ENCODE measurements at regions not wholly inside any gene's neighbourhood (a gene's known extent, or its start where the extent isn't known, plus 50 kb on each side); places are given as distances from the start of the nearest gene placed in this dataset.
"Not testable (repeated sequence)": the region's sequence is repeated elsewhere in the genome, so short reads cannot be mapped to it uniquely, and the experiment has no call there.

GRCh38 chr14:83053022-83053710 lies 1519.5 kb upstream of the SEL1L start:
- DNase-seq (ENCODE audit: extremely low spot score) = no peak
- CTCF ChIA-PET = no interaction called here
- TF ChIP-seq ARNT (IDR thresholded peaks at IDR 0.05) = no peak
- TF ChIP-seq SP1 (IDR thresholded peaks at IDR 0.05) = no peak
- POLR2A ChIA-PET = no interaction called here

- DNase-seq (ENCODE audit: extremely low spot score) = no peak
- TF ChIP-seq SUZ12 (IDR thresholded peaks at IDR 0.05) = no peak
- TF ChIP-seq SP1 (IDR thresholded peaks at IDR 0.05) = no peak
- no peak for TF ChIP-seq NFRKB (IDR thresholded peaks at IDR 0.05)
- no peak for TF ChIP-seq FOXA1 (IDR thresholded peaks at IDR 0.05)
- no peak for TF ChIP-seq FOXM1 (IDR thresholded peaks at IDR 0.05; ENCODE audit: borderline replicate concordance)
- TF ChIP-seq PKNOX1 (IDR thresholded peaks at IDR 0.05) = no peak
- no peak for TF ChIP-seq FOXK2 (IDR thresholded peaks at IDR 0.05)
- TF ChIP-seq LEF1 (IDR thresholded peaks at IDR 0.05; ENCODE audit: borderline replicate concordance) = no peak
- no peak for TF ChIP-seq HDGF (IDR thresholded peaks at IDR 0.05; ENCODE audit: borderline replicate concordance)
- TF ChIP-seq ZNF384 (IDR thresholded peaks at IDR 0.05) = no peak
- no peak for TF ChIP-seq CTBP1 (IDR thresholded peaks at IDR 0.05; ENCODE audit: borderline replicate concordance)
- no peak for TF ChIP-seq TARDBP (IDR thresholded peaks at IDR 0.05)
- TF ChIP-seq L3MBTL2 (conservative IDR thresholded peaks at IDR 0.05) = no peak
- no peak for TF ChIP-seq ELF4 (IDR thresholded peaks at IDR 0.05)
- no peak for TF ChIP-seq ARNT (IDR thresholded peaks at IDR 0.05)
- no peak for TF ChIP-seq BHLHE40 (IDR thresholded peaks at IDR 0.05; ENCODE audit: borderline replicate concordance)
- ChIA-PET POLR2A (no interaction called here), CTCF (no interaction called here)
These were observed 1524.4 kb upstream of the SEL1L start for GRCh38 chr14:83058068-83058467.

- TF ChIP-seq SUZ12 (IDR thresholded peaks at IDR 0.05) (no peak), CTBP1 (IDR thresholded peaks at IDR 0.05; ENCODE audit: borderline replicate concordance) (no peak), LEF1 (IDR thresholded peaks at IDR 0.05; ENCODE audit: borderline replicate concordance) (no peak), NFRKB (IDR thresholded peaks at IDR 0.05) (no peak)
- DNase-seq (ENCODE audit: extremely low spot score) = no peak
These were observed 1538.3 kb upstream of the SEL1L start for GRCh38 chr14:83071888-83072501.

GRCh38 chr14:83085136-83085535 lies 1551.5 kb upstream of the SEL1L start:
- DNase-seq (ENCODE audit: extremely low spot score) = no peak
- ChIA-PET CTCF (no interaction called here), POLR2A (no interaction called here)
- TF ChIP-seq ARNT (IDR thresholded peaks at IDR 0.05) = no peak
- TF ChIP-seq ZNF384 (IDR thresholded peaks at IDR 0.05) = no peak
- TF ChIP-seq CTBP1 (IDR thresholded peaks at IDR 0.05; ENCODE audit: borderline replicate concordance) = no peak
- no peak for TF ChIP-seq LEF1 (IDR thresholded peaks at IDR 0.05; ENCODE audit: borderline replicate concordance)
- no peak for TF ChIP-seq SUZ12 (IDR thresholded peaks at IDR 0.05)

More at GRCh38 chr14:83071888-83072501, 1538.3 kb upstream of the SEL1L start:
- ChIA-PET CTCF (interaction anchor here (0.6 kb wide), 1 partner anchor 362 kb away, joined by 3 read pairs; no protein-coding TSS in a partner anchor), POLR2A (no interaction called here)

GRCh38 chr14:83085725-83086124 lies 1552.1 kb upstream of the SEL1L start:
- ChIA-PET CTCF (no interaction called here), POLR2A (no interaction called here)
- TF ChIP-seq ELF4 (IDR thresholded peaks at IDR 0.05) = no peak
- no peak for TF ChIP-seq ARNT (IDR thresholded peaks at IDR 0.05)
- TF ChIP-seq FOXM1 (IDR thresholded peaks at IDR 0.05; ENCODE audit: borderline replicate concordance) = no peak
- TF ChIP-seq PKNOX1 (IDR thresholded peaks at IDR 0.05) = no peak
- no peak for TF ChIP-seq TARDBP (IDR thresholded peaks at IDR 0.05)
- no peak for TF ChIP-seq NFRKB (IDR thresholded peaks at IDR 0.05)
- no peak for TF ChIP-seq BHLHE40 (IDR thresholded peaks at IDR 0.05; ENCODE audit: borderline replicate concordance)
- TF ChIP-seq CTBP1 (IDR thresholded peaks at IDR 0.05; ENCODE audit: borderline replicate concordance) = no peak
- no peak for TF ChIP-seq LEF1 (IDR thresholded peaks at IDR 0.05; ENCODE audit: borderline replicate concordance)
- no peak for TF ChIP-seq SP1 (IDR thresholded peaks at IDR 0.05)
- TF ChIP-seq ZNF384 (IDR thresholded peaks at IDR 0.05) = no peak
- TF ChIP-seq FOXK2 (IDR thresholded peaks at IDR 0.05) = no peak
- no peak for TF ChIP-seq FOXA1 (IDR thresholded peaks at IDR 0.05)
- no peak for TF ChIP-seq HDGF (IDR thresholded peaks at IDR 0.05; ENCODE audit: borderline replicate concordance)
- TF ChIP-seq L3MBTL2 (conservative IDR thresholded peaks at IDR 0.05) = no peak
- TF ChIP-seq SUZ12 (IDR thresholded peaks at IDR 0.05) = no peak
- DNase-seq (ENCODE audit: extremely low spot score) = no peak

GRCh38 chr14:83091991-83092956 lies 1558.6 kb upstream of the SEL1L start:
- CTCF ChIA-PET; DNase-seq (ENCODE audit: extremely low spot score); POLR2A ChIA-PET: not testable (repeated sequence)

- ChIA-PET POLR2A (no interaction called here), CTCF (no interaction called here)
- DNase-seq (ENCODE audit: extremely low spot score) = no peak
- TF ChIP-seq ZNF384 (IDR thresholded peaks at IDR 0.05) (no peak), LEF1 (IDR thresholded peaks at IDR 0.05; ENCODE audit: borderline replicate concordance) (no peak), FOXK2 (IDR thresholded peaks at IDR 0.05) (no peak), ARNT (IDR thresholded peaks at IDR 0.05) (no peak), PKNOX1 (IDR thresholded peaks at IDR 0.05) (no peak)
These were observed 1562.4 kb upstream of the SEL1L start for GRCh38 chr14:83096092-83096491.
